ENCODE measurements at regions not wholly inside any gene's neighbourhood (a gene's known extent, or its start where the extent isn't known, plus 50 kb on each side); places are given as distances from the start of the nearest gene placed in this dataset.
"Not testable (repeated sequence)": the region's sequence is repeated elsewhere in the genome, so short reads cannot be mapped to it uniquely, and the experiment has no call there.

- H3K79me1 ChIP-seq (ENCODE audit: low read depth in 1 of 2, low read length in 2 of 2): peaks cover 5 to 30% of the 10 kb centered on the region in 2 experiments; a peak in 2 of 4 replicates
- ChIA-PET CTCF (interaction anchor here (0.6 kb wide), 1 partner anchor 590 kb away, joined by 4 read pairs; no protein-coding TSS in a partner anchor), POLR2A (ENCODE audit: unreplicated experiment) (no interaction called here)
- peak; percentile 93 for DNase-seq
- ATAC-seq (ENCODE audit: low read depth): peak; percentile 67
- peaks cover 12% of the 10 kb centered on the region for H3K4me1 ChIP-seq (ENCODE audit: control insufficient read depth, insufficient read depth, low read length)
- BruUV-seq (replicated peaks): no TSS peak
- H3K4me2 ChIP-seq (ENCODE audit: low read depth, low read length): peak overlapping the region; percentile 51
- no peak overlapping the region for H2BK120ac ChIP-seq (ENCODE audit: low read depth, low read length)
- H3K9ac ChIP-seq (ENCODE audit: low read depth, low read length): no peak overlapping the region
- no peak overlapping the region for H3K4me3 ChIP-seq (ENCODE audit: insufficient read depth, low read depth, low read length)
- peak overlapping the region; percentile 31 for H2BK5ac ChIP-seq (ENCODE audit: low read depth, low read length, poor library complexity, severe bottlenecking)
- H3K9me3 ChIP-seq (ENCODE audit: control insufficient read depth, insufficient read depth, low read length): no peaks in the 10 kb centered on the region
- H3K14ac ChIP-seq (replicated peaks; ENCODE audit: low read depth, low read length): no peak overlapping the region
- no peak overlapping the region for H3K18ac ChIP-seq (ENCODE audit: low read depth, low read length)
- no peak overlapping the region for H2BK15ac ChIP-seq (ENCODE audit: low read depth, low read length)
- peaks cover 12% of the 10 kb centered on the region for H3K9me1 ChIP-seq (ENCODE audit: insufficient read depth, low read length)
- in situ Hi-C loops (cut with MboI; ENCODE audit: low sequenced_read_pairs): no loop called here
- H4K91ac ChIP-seq (ENCODE audit: insufficient read depth, low read depth, low read length): no peak overlapping the region
- peak overlapping the region; percentile 52; the same call in 1 of the 2 replicates for H3K27ac ChIP-seq (ENCODE audit: insufficient read depth, low read length)
- no peaks in the 10 kb centered on the region for H3K27me3 ChIP-seq (ENCODE audit: control insufficient read depth, insufficient read depth, low read length)
- no peak overlapping the region for H4K5ac ChIP-seq (ENCODE audit: low read depth, low read length)
- H3K4ac ChIP-seq (ENCODE audit: low read depth, low read length): no peak overlapping the region
- H2AK9ac ChIP-seq (replicated peaks; ENCODE audit: low read depth, low read length, poor library complexity): no peak overlapping the region
- no peak overlapping the region for H4K8ac ChIP-seq (ENCODE audit: low read depth in 2 of 2, low read length in 2 of 2)
- intact Hi-C loops (cut with micrococcal nuclease): no loop called here
- dilution Hi-C loops (cut with HindIII; ENCODE audit: low sequenced_read_pairs, unreplicated experiment): no loop called here
- H2AFZ ChIP-seq (replicated peaks; ENCODE audit: low read length, poor library complexity): no peak overlapping the region
- peaks cover 10% of the 10 kb centered on the region for H3K36me3 ChIP-seq (ENCODE audit: control insufficient read depth, insufficient read depth, low read length)
- TF ChIP-seq CEBPB (IDR thresholded peaks at IDR 0.05; ENCODE audit: low read depth, low read length): no peak
- no peak for TF ChIP-seq SMC3 (IDR thresholded peaks at IDR 0.05; ENCODE audit: low read depth, low read length)
- TF ChIP-seq, protein P1, sequence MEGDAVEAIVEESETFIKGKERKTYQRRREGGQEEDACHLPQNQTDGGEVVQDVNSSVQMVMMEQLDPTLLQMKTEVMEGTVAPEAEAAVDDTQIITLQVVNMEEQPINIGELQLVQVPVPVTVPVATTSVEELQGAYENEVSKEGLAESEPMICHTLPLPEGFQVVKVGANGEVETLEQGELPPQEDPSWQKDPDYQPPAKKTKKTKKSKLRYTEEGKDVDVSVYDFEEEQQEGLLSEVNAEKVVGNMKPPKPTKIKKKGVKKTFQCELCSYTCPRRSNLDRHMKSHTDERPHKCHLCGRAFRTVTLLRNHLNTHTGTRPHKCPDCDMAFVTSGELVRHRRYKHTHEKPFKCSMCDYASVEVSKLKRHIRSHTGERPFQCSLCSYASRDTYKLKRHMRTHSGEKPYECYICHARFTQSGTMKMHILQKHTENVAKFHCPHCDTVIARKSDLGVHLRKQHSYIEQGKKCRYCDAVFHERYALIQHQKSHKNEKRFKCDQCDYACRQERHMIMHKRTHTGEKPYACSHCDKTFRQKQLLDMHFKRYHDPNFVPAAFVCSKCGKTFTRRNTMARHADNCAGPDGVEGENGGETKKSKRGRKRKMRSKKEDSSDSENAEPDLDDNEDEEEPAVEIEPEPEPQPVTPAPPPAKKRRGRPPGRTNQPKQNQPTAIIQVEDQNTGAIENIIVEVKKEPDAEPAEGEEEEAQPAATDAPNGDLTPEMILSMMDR (conservative IDR thresholded peaks at IDR 0.05; ENCODE audit: low read depth, low read length): no peak
- peak; percentile 92 for TF ChIP-seq BHLHE40 (IDR thresholded peaks at IDR 0.05; ENCODE audit: low read depth, low read length)
- peak; percentile 40; the same call in 1 of the 2 replicates for TF ChIP-seq MAFK (IDR thresholded peaks at IDR 0.05; ENCODE audit: low read depth, low read length)
- TF ChIP-seq FOS (IDR thresholded peaks at IDR 0.05; ENCODE audit: low read depth, low read length): peak; percentile 79
- WGBS, 2 experiments (ENCODE audit: extremely low coverage in 2 of 2, insufficient read length in 1 of 2): no CpG with 5 or more reads among the region's 4 CpGs
- peaks cover 22% of the 10 kb centered on the region for H4K20me1 ChIP-seq (ENCODE audit: insufficient read depth, low read length)
- no peak overlapping the region for H2BK20ac ChIP-seq (ENCODE audit: low read depth, low read length)
- no peak overlapping the region for H3K56ac ChIP-seq (ENCODE audit: extremely low read depth, insufficient read depth, low read length)
- H2AK5ac ChIP-seq (ENCODE audit: low read depth, low read length): no peak overlapping the region
- no peak overlapping the region for H3K23ac ChIP-seq (ENCODE audit: low read depth, low read length)
These were observed 106.7 kb upstream of the PRKX start for GRCh38 chrX:3820167-3820566.

DNA sequence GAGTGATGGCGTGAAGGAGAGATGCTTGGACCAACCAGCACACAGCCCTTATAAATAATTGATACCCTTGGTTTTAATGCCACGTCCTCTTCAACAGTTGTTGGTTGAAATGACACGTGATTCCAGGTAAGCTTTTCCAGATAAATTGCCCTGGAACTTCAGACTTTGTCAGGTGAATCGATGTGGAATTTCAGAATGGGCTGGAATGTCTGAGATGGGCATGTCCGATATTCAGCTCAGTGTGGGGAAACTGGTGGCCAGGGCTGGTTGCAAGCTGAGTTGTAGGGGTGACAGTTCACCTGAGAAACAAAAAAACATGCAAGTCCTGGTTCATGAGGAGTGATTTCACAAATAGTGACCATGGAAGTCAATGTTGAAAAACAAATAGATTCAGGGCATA lies 104.0 kb upstream of the PRKX start:
- POLR2A ChIA-PET (ENCODE audit: unreplicated experiment); ATAC-seq (ENCODE audit: low read depth); H2AFZ ChIP-seq (replicated peaks; ENCODE audit: low read length, poor library complexity); H3K9me1 ChIP-seq (ENCODE audit: insufficient read depth, low read length); H3K4me3 ChIP-seq (ENCODE audit: insufficient read depth, low read depth, low read length); H3K36me3 ChIP-seq (ENCODE audit: control insufficient read depth, insufficient read depth, low read length); H3K27me3 ChIP-seq (ENCODE audit: control insufficient read depth, insufficient read depth, low read length); H4K5ac ChIP-seq (ENCODE audit: low read depth, low read length); H3K18ac ChIP-seq (ENCODE audit: low read depth, low read length); CTCF ChIA-PET; H2BK15ac ChIP-seq (ENCODE audit: low read depth, low read length); H4K8ac ChIP-seq (ENCODE audit: low read depth in 2 of 2, low read length in 2 of 2); H3K23ac ChIP-seq (ENCODE audit: low read depth, low read length); H3K4me2 ChIP-seq (ENCODE audit: low read depth, low read length); H3K14ac ChIP-seq (replicated peaks; ENCODE audit: low read depth, low read length); H4K91ac ChIP-seq (ENCODE audit: insufficient read depth, low read depth, low read length); H2AK5ac ChIP-seq (ENCODE audit: low read depth, low read length); in situ Hi-C loops (cut with MboI; ENCODE audit: low sequenced_read_pairs); H3K4ac ChIP-seq (ENCODE audit: low read depth, low read length); H2BK20ac ChIP-seq (ENCODE audit: low read depth, low read length); DNase-seq; dilution Hi-C loops (cut with HindIII; ENCODE audit: low sequenced_read_pairs, unreplicated experiment); BruUV-seq (replicated peaks); H3K56ac ChIP-seq (ENCODE audit: extremely low read depth, insufficient read depth, low read length); H2BK5ac ChIP-seq (ENCODE audit: low read depth, low read length, poor library complexity, severe bottlenecking); H3K9ac ChIP-seq (ENCODE audit: low read depth, low read length); H3K9me3 ChIP-seq (ENCODE audit: control insufficient read depth, insufficient read depth, low read length); H2AK9ac ChIP-seq (replicated peaks; ENCODE audit: low read depth, low read length, poor library complexity); H2BK120ac ChIP-seq (ENCODE audit: low read depth, low read length); H3K27ac ChIP-seq (ENCODE audit: insufficient read depth, low read length); intact Hi-C loops (cut with micrococcal nuclease): not testable (repeated sequence)
- Histone ChIP-seq H4K20me1 (ENCODE audit: insufficient read depth, low read length) (peaks cover 22% of the 10 kb centered on the region), H3K79me1 (ENCODE audit: low read depth in 1 of 2, low read length in 2 of 2) (peaks cover 5 to 23% of the 10 kb centered on the region in 2 experiments; a peak in 2 of 4 replicates), H3K4me1 (ENCODE audit: control insufficient read depth, insufficient read depth, low read length) (peaks cover 12% of the 10 kb centered on the region)
- 92% methylated on average over 4 of the region's 5 CpGs; no CpG with 5 or more reads in 1 of the 2 experiments for WGBS, 2 experiments (ENCODE audit: extremely low coverage in 2 of 2, insufficient read length in 1 of 2)

Data from IMR-90 (cell line).